ENCODE measurements at regions not wholly inside any gene's neighbourhood (a gene's known extent, or its start where the extent isn't known, plus 50 kb on each side); places are given as distances from the start of the nearest gene placed in this dataset.

- TF ChIP-seq, protein P1, sequence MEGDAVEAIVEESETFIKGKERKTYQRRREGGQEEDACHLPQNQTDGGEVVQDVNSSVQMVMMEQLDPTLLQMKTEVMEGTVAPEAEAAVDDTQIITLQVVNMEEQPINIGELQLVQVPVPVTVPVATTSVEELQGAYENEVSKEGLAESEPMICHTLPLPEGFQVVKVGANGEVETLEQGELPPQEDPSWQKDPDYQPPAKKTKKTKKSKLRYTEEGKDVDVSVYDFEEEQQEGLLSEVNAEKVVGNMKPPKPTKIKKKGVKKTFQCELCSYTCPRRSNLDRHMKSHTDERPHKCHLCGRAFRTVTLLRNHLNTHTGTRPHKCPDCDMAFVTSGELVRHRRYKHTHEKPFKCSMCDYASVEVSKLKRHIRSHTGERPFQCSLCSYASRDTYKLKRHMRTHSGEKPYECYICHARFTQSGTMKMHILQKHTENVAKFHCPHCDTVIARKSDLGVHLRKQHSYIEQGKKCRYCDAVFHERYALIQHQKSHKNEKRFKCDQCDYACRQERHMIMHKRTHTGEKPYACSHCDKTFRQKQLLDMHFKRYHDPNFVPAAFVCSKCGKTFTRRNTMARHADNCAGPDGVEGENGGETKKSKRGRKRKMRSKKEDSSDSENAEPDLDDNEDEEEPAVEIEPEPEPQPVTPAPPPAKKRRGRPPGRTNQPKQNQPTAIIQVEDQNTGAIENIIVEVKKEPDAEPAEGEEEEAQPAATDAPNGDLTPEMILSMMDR (conservative IDR thresholded peaks at IDR 0.05; ENCODE audit: low read length), result no peak
- TF ChIP-seq EZH2phosphoT487 (IDR thresholded peaks at IDR 0.05; ENCODE audit: borderline replicate concordance, low read depth, low read length), result no peak
Measured at GRCh38 chr4:52246827-52247226, 195.7 kb downstream of the SPATA18 start.
